NT2/D1 (cell line): ENCODE measurements at regions not wholly inside any gene's neighbourhood (a gene's known extent, or its start where the extent isn't known, plus 50 kb on each side); places are given as distances from the start of the nearest gene placed in this dataset.

Experiments
- DNase-seq: peaks from one replicate; pipeline ENCODE4 v3.0.0-alpha.2; 2011; ENCODE audit warnings: low read depth, low spot score
- H3K27me3 ChIP-seq: 2 replicates; pipeline ENCODE4 v1.6.0; 2011; ENCODE audit warnings: mild to moderate bottlenecking; ENCODE audit not compliant: insufficient read length, insufficient read depth
- H3K36me3 ChIP-seq: 2 replicates; pipeline ENCODE4 v1.6.1; 2011; ENCODE audit warnings: mild to moderate bottlenecking, low read length, mixed read lengths; ENCODE audit not compliant: insufficient read depth, insufficient read length
- H3K4me1 ChIP-seq: 2 replicates; pipeline ENCODE4 v1.5.1; 2011; ENCODE audit not compliant: insufficient read depth, insufficient read length
- H3K4me3 ChIP-seq: 2 replicates; pipeline ENCODE4 v1.5.1; 2011; ENCODE audit warnings: low read depth; ENCODE audit not compliant: insufficient read length
- H3K9ac ChIP-seq: 2 replicates; pipeline ENCODE4 v1.6.0; 2011; ENCODE audit warnings: low read depth; ENCODE audit not compliant: insufficient read length
- H3K9me3 ChIP-seq: 2 replicates; pipeline ENCODE4 v1.5.1; 2011; ENCODE audit warnings: mild to moderate bottlenecking, low read length; ENCODE audit not compliant: insufficient read depth
- SUZ12 ChIP-seq: IDR thresholded peaks from 2 replicates; pipeline ENCODE4 v1.6.1; 2011; ENCODE audit not compliant: insufficient read length, insufficient read depth; ENCODE audit errors: extremely low read depth
- YY1 ChIP-seq: IDR thresholded peaks from 2 replicates; pipeline ENCODE4 v1.6.1; 2011; ENCODE audit not compliant: insufficient read length, insufficient read depth
- ZNF274 ChIP-seq: IDR thresholded peaks from 2 replicates; pipeline ENCODE4 v1.6.1; 2011; ENCODE audit warnings: mild to moderate bottlenecking, low read depth, low read length

DNA sequence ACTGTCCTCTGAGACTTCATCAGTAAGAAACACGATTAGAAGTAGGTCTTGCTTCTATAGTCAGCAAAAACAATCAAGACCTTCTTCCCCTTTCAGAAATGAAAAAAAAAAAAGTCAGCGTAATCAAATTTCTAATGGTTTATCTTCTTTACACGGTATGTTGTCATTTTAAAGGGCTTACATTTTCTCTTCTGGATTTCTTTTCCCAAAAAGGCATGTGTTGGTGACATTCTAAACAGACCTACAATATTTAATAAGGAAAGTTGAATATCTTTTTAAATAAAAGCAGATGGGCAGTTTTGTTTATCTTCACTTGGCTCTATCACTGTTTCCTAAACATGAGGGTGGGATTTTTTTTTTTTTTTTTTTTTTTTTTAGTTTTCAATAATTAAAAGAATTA, 197.3 kb upstream of the ADAMTS9 start:
- Histone ChIP-seq H3K4me3 (no peak overlapping the region), H3K9ac (no peak overlapping the region), H3K4me1 (no peaks in the 10 kb centered on the region), H3K36me3 (no peaks in the 10 kb centered on the region), H3K9me3 (no peaks in the 10 kb centered on the region), H3K27me3 (no peaks in the 10 kb centered on the region)
- no peak for DNase-seq
- TF ChIP-seq YY1 (no peak), ZNF274 (no peak), SUZ12 (no peak)

DNA sequence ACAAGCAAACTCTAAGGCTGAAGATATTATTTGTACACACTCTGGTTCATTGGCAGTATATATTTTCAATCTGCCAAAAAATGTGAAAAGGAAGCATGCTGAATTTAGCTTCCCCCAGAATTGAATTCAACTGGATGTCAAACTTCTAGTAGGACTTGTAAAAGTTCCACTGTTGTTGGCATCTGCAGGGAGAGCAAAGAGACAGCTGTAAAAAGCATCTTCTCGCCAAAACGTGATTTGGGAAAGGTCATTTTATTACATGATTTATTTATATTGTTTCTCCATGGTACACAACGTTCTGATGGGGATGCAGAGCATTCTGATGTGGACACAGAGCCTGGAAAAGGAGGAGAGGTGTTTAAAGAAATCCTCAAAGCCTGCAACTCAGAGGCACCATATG, 196.7 kb upstream of the ADAMTS9 start:
- no peak overlapping the region for H3K4me3 ChIP-seq
- H3K27me3 ChIP-seq = no peaks in the 10 kb centered on the region
- no peak for DNase-seq
- H3K4me1 ChIP-seq = no peaks in the 10 kb centered on the region
- H3K9me3 ChIP-seq = no peaks in the 10 kb centered on the region
- H3K36me3 ChIP-seq = no peaks in the 10 kb centered on the region
- TF ChIP-seq ZNF274 = no peak
- TF ChIP-seq YY1 = no peak
- TF ChIP-seq SUZ12 = no peak
- H3K9ac ChIP-seq = no peak overlapping the region

DNA sequence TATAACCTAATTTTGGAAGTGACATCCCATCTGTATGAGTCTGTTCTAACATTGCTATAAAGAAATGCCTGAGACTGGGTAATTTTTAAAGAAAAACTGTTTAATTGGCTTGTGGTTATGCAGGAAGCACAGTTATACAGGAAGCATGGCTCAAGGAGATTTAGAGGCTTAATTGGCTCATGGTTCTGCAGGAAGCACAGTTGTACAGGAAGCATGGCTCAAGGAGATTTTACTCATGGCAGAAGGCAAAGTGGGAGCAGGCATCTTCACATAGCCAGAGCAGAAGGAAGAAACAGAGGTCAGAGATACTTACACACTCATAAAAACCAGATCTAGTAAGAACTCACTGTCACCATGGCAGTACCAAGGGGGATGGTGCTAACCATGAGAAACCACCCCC, 193.1 kb upstream of the ADAMTS9 start:
- Histone ChIP-seq H3K27me3 (no peaks in the 10 kb centered on the region), H3K36me3 (no peaks in the 10 kb centered on the region), H3K9ac (no peak overlapping the region), H3K9me3 (no peaks in the 10 kb centered on the region), H3K4me1 (no peaks in the 10 kb centered on the region), H3K4me3 (no peak overlapping the region)
- DNase-seq = no peak
- TF ChIP-seq ZNF274 = no peak

DNA sequence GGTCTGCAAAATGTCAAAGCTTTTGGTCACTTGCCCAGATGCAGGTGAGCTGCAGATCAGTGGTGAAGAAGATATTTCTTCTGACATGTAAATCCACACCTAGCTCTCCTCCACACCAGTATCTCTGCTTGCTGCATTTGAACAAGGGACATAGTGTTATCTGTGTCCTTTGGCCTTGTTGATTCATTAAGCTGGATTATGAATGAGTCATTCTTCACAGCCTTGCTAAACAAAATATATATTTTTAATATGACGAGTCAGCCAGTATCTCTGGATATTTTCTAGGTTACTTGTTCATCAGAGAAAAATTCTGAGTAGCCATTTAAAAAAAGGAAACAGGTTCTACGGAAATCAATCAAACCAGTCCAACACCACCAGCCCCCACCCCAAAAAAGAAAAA, 190.6 kb upstream of the ADAMTS9 start:
- H3K36me3 ChIP-seq = no peaks in the 10 kb centered on the region
- H3K9me3 ChIP-seq = no peaks in the 10 kb centered on the region
- no peak for DNase-seq
- no peaks in the 10 kb centered on the region for H3K4me1 ChIP-seq
- no peaks in the 10 kb centered on the region for H3K27me3 ChIP-seq
- TF ChIP-seq YY1 = no peak
- no peak for TF ChIP-seq SUZ12
- TF ChIP-seq ZNF274 = no peak
- no peak overlapping the region for H3K4me3 ChIP-seq
- H3K9ac ChIP-seq = no peak overlapping the region

DNA sequence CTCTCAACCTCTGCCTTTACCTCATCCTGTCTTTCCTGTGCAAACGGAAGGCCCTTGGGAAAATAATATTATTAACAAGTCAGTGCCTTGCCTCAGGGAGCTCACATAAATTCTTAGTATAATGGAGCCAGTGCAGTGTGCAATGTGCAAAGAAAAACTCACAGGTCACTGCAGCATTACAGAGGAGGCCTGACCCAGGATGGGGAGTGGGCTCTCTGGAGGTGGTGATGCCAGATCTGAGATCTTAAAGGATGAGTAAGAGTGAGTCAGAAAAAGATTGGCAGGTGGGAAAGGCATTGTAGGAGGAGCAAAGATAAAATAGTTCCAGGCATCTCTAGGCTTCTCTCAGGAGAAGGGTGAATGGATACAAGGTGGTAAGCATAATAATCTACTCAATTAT, 185.6 kb upstream of the ADAMTS9 start:
- Histone ChIP-seq H3K9ac (no peak overlapping the region), H3K4me1 (no peaks in the 10 kb centered on the region), H3K9me3 (peaks cover 9% of the 10 kb centered on the region; the same call in 1 of the 2 replicates), H3K4me3 (no peak overlapping the region), H3K27me3 (no peaks in the 10 kb centered on the region), H3K36me3 (no peaks in the 10 kb centered on the region)
- DNase-seq = no peak
- TF ChIP-seq YY1 = no peak
- TF ChIP-seq SUZ12 = no peak
- TF ChIP-seq ZNF274 = no peak

DNA sequence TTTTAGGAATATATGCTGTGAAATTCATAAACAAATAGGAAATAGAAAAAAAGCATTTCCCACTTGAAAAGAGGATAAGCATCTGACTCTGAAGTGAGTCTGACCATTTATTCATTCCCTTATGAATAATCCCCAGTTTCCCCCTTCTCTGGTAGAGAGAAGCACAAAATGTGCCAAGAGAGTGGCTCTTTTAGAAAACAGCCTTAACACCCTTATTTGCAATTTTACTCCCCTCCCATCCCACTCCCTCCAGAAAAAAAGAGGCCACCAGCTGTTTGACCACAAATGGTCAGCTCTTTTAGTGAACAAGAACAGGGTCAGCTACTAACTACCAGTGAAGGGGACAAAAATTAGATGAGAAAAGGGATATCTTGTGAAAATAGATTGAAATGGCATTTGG, 184.5 kb upstream of the ADAMTS9 start:
- no peak for TF ChIP-seq ZNF274
- TF ChIP-seq YY1 = no peak
- TF ChIP-seq SUZ12 = no peak
- no peak overlapping the region for H3K9ac ChIP-seq
- H3K9me3 ChIP-seq = peaks cover 9% of the 10 kb centered on the region; the same call in 1 of the 2 replicates
- no peaks in the 10 kb centered on the region for H3K4me1 ChIP-seq
- no peak overlapping the region for H3K4me3 ChIP-seq
- no peak for DNase-seq
- H3K36me3 ChIP-seq = no peaks in the 10 kb centered on the region
- no peaks in the 10 kb centered on the region for H3K27me3 ChIP-seq

DNA sequence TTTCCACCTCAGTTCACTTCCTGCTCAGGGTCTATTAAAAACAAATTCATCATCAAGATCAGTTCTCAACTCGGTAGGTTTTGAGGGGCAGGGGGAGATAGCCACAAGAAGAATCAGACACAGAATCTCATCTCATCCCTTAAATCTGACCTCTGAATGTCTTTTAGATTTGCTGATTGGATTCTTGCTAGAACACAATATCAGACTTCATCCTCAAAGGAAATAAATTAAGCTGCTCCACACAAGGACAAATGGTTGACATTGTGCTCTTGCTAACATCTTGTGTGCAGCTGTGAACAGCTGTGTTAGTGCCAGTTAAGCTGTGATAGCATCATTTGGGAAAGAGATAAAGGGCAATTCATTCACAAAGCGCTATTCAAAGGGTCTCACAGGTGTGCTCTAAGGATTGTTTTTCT, 184.0 kb upstream of the ADAMTS9 start:
- no peak for DNase-seq
- Histone ChIP-seq H3K9ac (no peak overlapping the region), H3K27me3 (no peaks in the 10 kb centered on the region), H3K4me3 (no peak overlapping the region), H3K9me3 (peaks cover 9% of the 10 kb centered on the region; the same call in 1 of the 2 replicates), H3K36me3 (no peaks in the 10 kb centered on the region), H3K4me1 (no peaks in the 10 kb centered on the region)
- TF ChIP-seq ZNF274 (no peak), YY1 (no peak), SUZ12 (no peak)
